Left ventricle myocardium inferior (tissue), 1 donor: ENCODE measurements at regions not wholly inside any gene's neighbourhood (a gene's known extent, or its start where the extent isn't known, plus 50 kb on each side); places are given as distances from the start of the nearest gene placed in this dataset.

Experiments
- DNase-seq: peaks from one replicate; pipeline ENCODE4 v3.0.0-alpha.2; 2020
- H3K27ac ChIP-seq: fragments of 200-600 bp; replicated peaks from 2 replicates; pipeline ENCODE4 v1.8.0; 2021
- H3K27me3 ChIP-seq: fragments of 200-600 bp; 2 replicates; pipeline ENCODE4 v1.8.0; 2021; ENCODE audit warnings: low read depth
- H3K36me3 ChIP-seq: fragments of 200-600 bp; 2 replicates; pipeline ENCODE4 v1.8.0; 2021
- H3K4me1 ChIP-seq: fragments of 200-600 bp; 2 replicates; pipeline ENCODE4 v1.8.0; 2021
- H3K4me3 ChIP-seq: fragments of 200-600 bp; 2 replicates; pipeline ENCODE4 v1.8.0; 2021; ENCODE audit warnings: mild to moderate bottlenecking, moderate library complexity
- H3K9me3 ChIP-seq: fragments of 200-600 bp; replicated peaks from 2 replicates; pipeline ENCODE4 v1.8.0; 2021
- intact Hi-C: fragments of 100-400 bp; cut with micrococcal nuclease; formaldehyde crosslinking; loops from one replicate; pipeline ENCODE4 v1.11.0; 2022
- TF ChIP-seq, protein P1 (sequence below): fragments of 200-600 bp; IDR thresholded peaks from 2 replicates; pipeline ENCODE4 v1.8.0; 2021; ENCODE audit warnings: antibody characterized with exemption, mild to moderate bottlenecking, borderline replicate concordance
- donor health status: DM: no; HTN: yes; CAD: no; lungs with severe emphysema.

DNA sequence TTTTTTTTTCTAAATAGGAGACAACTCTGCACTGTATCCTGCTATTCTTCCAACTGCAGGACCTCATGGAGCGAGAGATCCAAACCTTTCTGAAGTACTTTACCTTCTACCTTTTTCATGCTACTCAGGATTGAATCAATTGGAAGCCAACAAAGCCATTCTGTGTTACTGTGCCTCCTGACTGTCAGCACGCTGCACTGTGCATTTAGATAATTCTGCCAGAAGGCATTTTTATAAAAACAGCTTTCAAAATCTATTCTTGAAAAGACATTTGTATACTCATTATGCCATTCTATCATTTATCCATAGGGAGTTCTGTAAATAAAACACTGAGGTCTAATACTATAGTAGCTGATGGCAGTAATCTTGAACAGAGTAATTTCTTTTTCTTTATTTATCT, 142.8 kb downstream of the SLIT2 start:
- intact Hi-C loops: no loop called here
- H3K4me3 ChIP-seq: no peak overlapping the region
- H3K36me3 ChIP-seq: no peaks in the 10 kb centered on the region
- no peaks in the 10 kb centered on the region for H3K27me3 ChIP-seq
- no peak for DNase-seq
- H3K9me3 ChIP-seq: no peaks in the 10 kb centered on the region
- TF ChIP-seq, protein P1, sequence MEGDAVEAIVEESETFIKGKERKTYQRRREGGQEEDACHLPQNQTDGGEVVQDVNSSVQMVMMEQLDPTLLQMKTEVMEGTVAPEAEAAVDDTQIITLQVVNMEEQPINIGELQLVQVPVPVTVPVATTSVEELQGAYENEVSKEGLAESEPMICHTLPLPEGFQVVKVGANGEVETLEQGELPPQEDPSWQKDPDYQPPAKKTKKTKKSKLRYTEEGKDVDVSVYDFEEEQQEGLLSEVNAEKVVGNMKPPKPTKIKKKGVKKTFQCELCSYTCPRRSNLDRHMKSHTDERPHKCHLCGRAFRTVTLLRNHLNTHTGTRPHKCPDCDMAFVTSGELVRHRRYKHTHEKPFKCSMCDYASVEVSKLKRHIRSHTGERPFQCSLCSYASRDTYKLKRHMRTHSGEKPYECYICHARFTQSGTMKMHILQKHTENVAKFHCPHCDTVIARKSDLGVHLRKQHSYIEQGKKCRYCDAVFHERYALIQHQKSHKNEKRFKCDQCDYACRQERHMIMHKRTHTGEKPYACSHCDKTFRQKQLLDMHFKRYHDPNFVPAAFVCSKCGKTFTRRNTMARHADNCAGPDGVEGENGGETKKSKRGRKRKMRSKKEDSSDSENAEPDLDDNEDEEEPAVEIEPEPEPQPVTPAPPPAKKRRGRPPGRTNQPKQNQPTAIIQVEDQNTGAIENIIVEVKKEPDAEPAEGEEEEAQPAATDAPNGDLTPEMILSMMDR: no peak
- no peaks in the 10 kb centered on the region for H3K4me1 ChIP-seq
- H3K27ac ChIP-seq: no peak overlapping the region

GRCh38 chr4:20395160-20395773, 143.6 kb downstream of the SLIT2 start:
- intact Hi-C loops: no loop called here
- no peaks in the 10 kb centered on the region for H3K27me3 ChIP-seq
- no peaks in the 10 kb centered on the region for H3K9me3 ChIP-seq
- no peak for DNase-seq
- no peak overlapping the region for H3K4me3 ChIP-seq
- no peaks in the 10 kb centered on the region for H3K4me1 ChIP-seq
- TF ChIP-seq, protein P1: peak; percentile 60
- no peak overlapping the region for H3K27ac ChIP-seq
- H3K36me3 ChIP-seq: no peaks in the 10 kb centered on the region

DNA sequence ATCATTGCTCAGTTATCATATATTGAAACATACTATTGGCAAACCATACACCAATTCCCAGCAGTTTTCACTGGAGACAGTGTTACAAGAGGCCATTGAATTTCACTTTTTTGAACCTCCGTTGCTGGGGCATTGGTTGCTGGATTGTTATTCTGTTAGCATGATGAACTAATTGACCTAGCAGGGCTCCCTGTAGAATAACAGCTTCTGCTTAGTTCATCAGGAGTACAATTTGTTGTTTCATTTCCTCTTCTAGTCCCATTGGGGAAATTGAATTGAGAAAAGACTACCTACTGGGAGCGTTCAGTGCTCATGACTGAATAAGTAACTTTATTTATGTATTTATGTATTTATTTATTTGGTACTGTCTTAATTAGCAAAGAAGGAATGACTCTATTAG, 151.6 kb downstream of the SLIT2 start:
- H3K36me3 ChIP-seq: no peaks in the 10 kb centered on the region
- H3K4me1 ChIP-seq: peaks cover 6% of the 10 kb centered on the region
- DNase-seq: no peak
- no peaks in the 10 kb centered on the region for H3K9me3 ChIP-seq
- no peak overlapping the region for H3K4me3 ChIP-seq
- H3K27ac ChIP-seq: no peak overlapping the region
- intact Hi-C loops: no loop called here
- TF ChIP-seq, protein P1: no peak
- no peaks in the 10 kb centered on the region for H3K27me3 ChIP-seq

DNA sequence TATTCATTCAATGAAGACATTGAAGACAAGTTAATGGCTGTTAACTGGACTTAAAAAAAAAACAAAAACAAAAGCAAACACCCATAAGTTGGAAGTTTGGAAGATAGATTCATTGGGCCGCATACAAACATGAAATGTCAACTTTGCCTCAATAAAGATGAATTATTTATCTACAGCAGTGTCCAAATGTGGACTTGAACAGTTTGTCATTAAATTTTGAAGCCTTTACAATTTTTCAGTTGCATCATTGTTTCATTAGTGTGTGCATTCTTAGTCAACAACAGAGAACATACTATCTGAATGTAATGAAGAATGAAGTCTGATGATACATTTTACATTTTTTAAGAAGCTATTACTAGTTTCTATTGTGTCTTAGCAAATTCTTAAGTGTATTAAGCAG, 152.1 kb downstream of the SLIT2 start:
- H3K4me3 ChIP-seq: no peak overlapping the region
- TF ChIP-seq, protein P1: no peak
- no peaks in the 10 kb centered on the region for H3K27me3 ChIP-seq
- no peaks in the 10 kb centered on the region for H3K9me3 ChIP-seq
- intact Hi-C loops: no loop called here
- DNase-seq: no peak
- H3K36me3 ChIP-seq: no peaks in the 10 kb centered on the region
- no peak overlapping the region for H3K27ac ChIP-seq
- H3K4me1 ChIP-seq: peaks cover 6% of the 10 kb centered on the region

DNA sequence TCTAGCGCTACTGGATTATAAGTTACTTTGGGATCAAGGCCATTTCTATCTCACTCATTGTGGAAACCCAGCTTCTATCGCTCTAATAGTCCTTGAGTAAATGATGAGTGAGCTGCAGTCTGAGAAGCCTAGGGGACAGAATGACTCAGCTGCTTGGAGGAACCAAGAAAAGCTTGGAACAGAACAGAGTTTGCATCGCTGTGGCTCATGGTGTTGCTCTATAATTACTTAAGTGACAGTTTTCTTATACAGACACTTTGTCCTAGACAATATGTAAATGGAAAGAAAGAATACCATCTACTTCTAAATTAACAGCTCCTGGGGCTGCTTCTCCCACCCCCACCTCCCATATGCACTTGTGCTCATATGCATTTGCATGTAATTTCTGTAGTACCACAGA, 156.9 kb downstream of the SLIT2 start:
- Histone ChIP-seq H3K36me3 (no peaks in the 10 kb centered on the region), H3K27ac (no peak overlapping the region), H3K9me3 (no peaks in the 10 kb centered on the region), H3K4me1 (no peaks in the 10 kb centered on the region), H3K4me3 (no peak overlapping the region), H3K27me3 (no peaks in the 10 kb centered on the region)
- no peak for DNase-seq
- TF ChIP-seq, protein P1: no peak
- intact Hi-C loops: no loop called here

DNA sequence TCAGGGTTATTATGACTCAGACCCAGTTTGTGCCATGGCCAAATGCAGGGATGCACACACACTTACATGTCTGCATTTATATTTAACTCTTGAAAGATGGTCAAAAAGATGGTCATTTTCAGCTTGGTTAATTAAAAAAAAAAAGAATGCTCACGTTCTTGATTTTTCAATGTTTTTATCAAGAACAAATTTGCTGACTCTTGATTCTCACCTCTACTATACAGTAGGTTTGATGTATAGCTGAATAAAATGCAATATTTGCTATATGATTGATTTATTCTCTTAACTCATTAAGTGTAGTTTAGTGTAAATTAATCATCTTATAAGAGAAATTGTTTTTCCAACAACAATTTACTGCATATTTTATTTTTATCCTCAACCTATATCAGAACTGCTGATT, 160.4 kb downstream of the SLIT2 start:
- TF ChIP-seq, protein P1: no peak
- no peaks in the 10 kb centered on the region for H3K4me1 ChIP-seq
- no peaks in the 10 kb centered on the region for H3K9me3 ChIP-seq
- H3K4me3 ChIP-seq: no peak overlapping the region
- no peak for DNase-seq
- no peak overlapping the region for H3K27ac ChIP-seq
- H3K27me3 ChIP-seq: no peaks in the 10 kb centered on the region
- intact Hi-C loops: no loop called here
- H3K36me3 ChIP-seq: no peaks in the 10 kb centered on the region
